DMS114 treated with DMSO at 0.1 percent for 48 hours (cell line): ENCODE measurements at regions not wholly inside any gene's neighbourhood (a gene's known extent, or its start where the extent isn't known, plus 50 kb on each side); places are given as distances from the start of the nearest gene placed in this dataset.

Experiments used
- DNase-seq: peaks from one replicate; lab custom pipeline; 2025; ENCODE audit not compliant: unreplicated experiment; lab: John Stamatoyannopoulos, UW

- DNase-seq: no peak
These were observed 264.7 kb upstream of the B3GAT1 start for GRCh38 chr11:134676516-134677287.

GRCh38 chr11:134675983-134676382, 263.9 kb upstream of the B3GAT1 start:
- DNase-seq: no peak

GRCh38 chr11:134674974-134675373, 262.9 kb upstream of the B3GAT1 start:
- DNase-seq: no peak

- no peak for DNase-seq
These were observed 258.9 kb upstream of the B3GAT1 start for GRCh38 chr11:134670961-134671370.

GRCh38 chr11:134670247-134670782, 258.3 kb upstream of the B3GAT1 start:
- DNase-seq: no peak

- no peak for DNase-seq
These were observed 257.8 kb upstream of the B3GAT1 start for GRCh38 chr11:134669796-134670195.

- no peak for DNase-seq
These were observed 256.8 kb upstream of the B3GAT1 start for GRCh38 chr11:134668796-134669195.

GRCh38 chr11:134668076-134668475, 256.0 kb upstream of the B3GAT1 start:
- no peak for DNase-seq

GRCh38 chr11:134667505-134667904, 255.5 kb upstream of the B3GAT1 start:
- no peak for DNase-seq

- no peak for DNase-seq
These were observed 255.1 kb upstream of the B3GAT1 start for GRCh38 chr11:134667175-134667500.

GRCh38 chr11:134666273-134667174, 254.5 kb upstream of the B3GAT1 start:
- DNase-seq: no peak

GRCh38 chr11:134665571-134666270, 253.7 kb upstream of the B3GAT1 start:
- no peak for DNase-seq

- no peak for DNase-seq
These were observed 253.1 kb upstream of the B3GAT1 start for GRCh38 chr11:134665188-134665535.

GRCh38 chr11:134664447-134665187, 252.6 kb upstream of the B3GAT1 start:
- DNase-seq: no peak

- DNase-seq: no peak
These were observed 251.7 kb upstream of the B3GAT1 start for GRCh38 chr11:134663506-134664313.

GRCh38 chr11:134662629-134663360, 250.8 kb upstream of the B3GAT1 start:
- no peak for DNase-seq

GRCh38 chr11:134661660-134662059, 249.6 kb upstream of the B3GAT1 start:
- no peak for DNase-seq

GRCh38 chr11:134660416-134660815, 248.4 kb upstream of the B3GAT1 start:
- DNase-seq: no peak

GRCh38 chr11:134659882-134660281, 247.8 kb upstream of the B3GAT1 start:
- DNase-seq: no peak
